ENCODE measurements at regions not wholly inside any gene's neighbourhood (a gene's known extent, or its start where the extent isn't known, plus 50 kb on each side); places are given as distances from the start of the nearest gene placed in this dataset.

DNA sequence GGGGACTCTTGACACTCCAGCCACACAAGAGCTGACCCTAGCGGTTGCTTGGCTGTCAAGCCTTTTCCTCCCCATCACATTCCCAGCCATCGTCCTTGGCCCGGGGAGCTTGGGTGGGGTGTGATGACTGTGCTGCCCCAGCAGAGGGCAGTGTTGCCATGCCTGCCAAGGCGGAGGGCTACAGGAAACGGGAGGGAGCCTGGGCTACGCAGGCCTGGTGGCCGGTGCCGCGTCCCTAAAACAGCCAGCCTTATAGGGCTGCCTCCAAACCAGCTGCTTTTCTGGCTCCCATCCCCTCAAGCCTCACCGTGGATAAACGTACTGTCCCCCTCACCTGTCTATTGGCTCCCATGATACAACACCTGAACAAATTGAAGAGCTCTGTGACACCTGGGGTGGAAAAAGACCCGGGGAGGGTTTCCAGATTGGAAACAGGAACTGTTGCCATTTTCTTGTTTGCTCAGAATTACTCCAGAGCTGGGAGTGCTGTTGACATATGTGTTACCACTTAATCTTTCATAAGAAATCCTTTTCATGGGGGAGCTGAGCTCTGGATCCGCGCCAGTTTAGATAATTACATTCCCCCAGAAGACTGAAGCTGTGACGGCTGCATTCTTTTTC lies 72.8 kb upstream of the ASTN2 start:
- Histone ChIP-seq H3K27ac (ENCODE audit: low read length) (no peak overlapping the region), H3K9me3 (ENCODE audit: control insufficient read depth, low read length) (no peaks in the 10 kb centered on the region), H3K27me3 (ENCODE audit: control insufficient read depth, insufficient read depth) (no peaks in the 10 kb centered on the region), H3K4me1 (ENCODE audit: control insufficient read depth, insufficient read depth, low read length) (peaks cover 2% of the 10 kb centered on the region), H3K4me3 (ENCODE audit: low read length) (no peak overlapping the region)
- whole genome bisulfite sequencing = 5% methylated on average over 15 of the region's 15 CpGs
- DNase-seq (peak; percentile 68 to 87 (median 86)), ATAC-seq (peak; percentile 96 to 98)
- intact Hi-C loops (cut with DNase I) = no loop called here

GRCh38 chr9:117486426-117486825 lies 71.6 kb upstream of the ASTN2 start:
- intact Hi-C loops (cut with DNase I) = no loop called here
- WGBS = 57% methylated on average over 2 of the region's 2 CpGs

GRCh38 chr9:117485176-117485575 lies 70.3 kb upstream of the ASTN2 start:
- Histone ChIP-seq H3K27ac (ENCODE audit: low read length) (no peak overlapping the region), H3K4me3 (ENCODE audit: low read length) (no peak overlapping the region), H3K4me1 (ENCODE audit: control insufficient read depth, insufficient read depth, low read length) (peaks cover 2% of the 10 kb centered on the region), H3K27me3 (ENCODE audit: control insufficient read depth, insufficient read depth) (no peaks in the 10 kb centered on the region), H3K9me3 (ENCODE audit: control insufficient read depth, low read length) (no peaks in the 10 kb centered on the region)
- no peak for ATAC-seq
- intact Hi-C loops (cut with DNase I) = no loop called here
- 9% methylated on average over 1 of the region's 1 CpG for WGBS
- DNase-seq = no peak

More at GRCh38 chr9:117486426-117486825, 71.6 kb upstream of the ASTN2 start:
- DNase-seq (no peak), ATAC-seq (no peak)
- Histone ChIP-seq H3K27me3 (ENCODE audit: control insufficient read depth, insufficient read depth) (no peaks in the 10 kb centered on the region), H3K9me3 (ENCODE audit: control insufficient read depth, low read length) (no peaks in the 10 kb centered on the region), H3K4me1 (ENCODE audit: control insufficient read depth, insufficient read depth, low read length) (peaks cover 2% of the 10 kb centered on the region), H3K4me3 (ENCODE audit: low read length) (no peak overlapping the region), H3K27ac (ENCODE audit: low read length) (no peak overlapping the region)

DNA sequence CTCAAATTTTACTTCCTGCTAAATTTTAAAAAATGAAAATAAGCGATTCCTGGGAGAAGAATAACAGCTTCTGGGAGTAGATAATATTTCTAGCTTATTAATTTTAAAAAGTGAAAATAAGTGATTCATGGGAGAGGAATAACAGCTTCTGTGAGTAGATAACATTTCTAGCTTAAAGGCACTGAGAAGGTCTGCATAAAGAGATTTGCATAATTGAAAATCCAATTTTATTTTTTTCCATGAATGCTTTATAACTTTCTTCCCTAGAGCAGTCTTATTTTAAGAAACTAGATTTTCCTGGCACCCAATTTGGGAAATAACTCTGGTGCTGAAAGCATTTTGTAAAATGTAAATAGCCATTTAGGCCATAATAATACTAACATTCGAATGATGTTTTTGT lies 65.9 kb upstream of the ASTN2 start:
- Histone ChIP-seq H3K27ac (ENCODE audit: low read length) (no peak overlapping the region), H3K4me3 (ENCODE audit: low read length) (no peak overlapping the region), H3K9me3 (ENCODE audit: control insufficient read depth, low read length) (no peaks in the 10 kb centered on the region), H3K4me1 (ENCODE audit: control insufficient read depth, insufficient read depth, low read length) (no peaks in the 10 kb centered on the region), H3K27me3 (ENCODE audit: control insufficient read depth, insufficient read depth) (no peaks in the 10 kb centered on the region)
- no peak for DNase-seq
- no peak for ATAC-seq
- WGBS = 90% methylated on average over 2 of the region's 2 CpGs
- intact Hi-C loops (cut with DNase I) = no loop called here

DNA sequence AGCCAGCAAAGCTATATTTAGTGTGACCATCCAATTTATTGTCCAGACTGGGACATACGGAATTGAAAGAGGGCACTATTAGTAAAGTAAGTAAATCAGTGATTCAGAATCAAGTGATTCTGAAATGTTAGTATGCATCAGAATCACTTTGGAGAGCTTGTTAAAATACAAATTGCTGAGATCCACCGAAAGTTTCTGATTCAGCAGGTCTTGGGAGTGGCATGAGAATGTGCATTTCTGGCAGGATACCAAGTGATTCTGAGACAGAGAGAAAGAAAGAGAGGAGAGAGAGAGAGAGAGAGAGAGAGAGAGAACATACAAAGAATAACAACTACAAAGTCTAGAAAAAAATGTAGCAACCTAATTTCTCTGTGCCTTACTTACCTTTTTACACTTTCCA lies 65.4 kb upstream of the ASTN2 start:
- Histone ChIP-seq H3K4me1 (ENCODE audit: control insufficient read depth, insufficient read depth, low read length) (no peaks in the 10 kb centered on the region), H3K27me3 (ENCODE audit: control insufficient read depth, insufficient read depth) (no peaks in the 10 kb centered on the region), H3K4me3 (ENCODE audit: low read length) (no peak overlapping the region), H3K27ac (ENCODE audit: low read length) (no peak overlapping the region), H3K9me3 (ENCODE audit: control insufficient read depth, low read length) (no peaks in the 10 kb centered on the region)
- ATAC-seq = no peak
- no peak for DNase-seq
- WGBS = 70% methylated on average over 2 of the region's 2 CpGs
- intact Hi-C loops (cut with DNase I) = no loop called here

GRCh38 chr9:117473293-117473692 lies 58.4 kb upstream of the ASTN2 start:
- ATAC-seq = no peak
- Histone ChIP-seq H3K27ac (ENCODE audit: low read length) (no peak overlapping the region), H3K4me3 (ENCODE audit: low read length) (no peak overlapping the region), H3K4me1 (ENCODE audit: control insufficient read depth, insufficient read depth, low read length) (no peaks in the 10 kb centered on the region), H3K9me3 (ENCODE audit: control insufficient read depth, low read length) (no peaks in the 10 kb centered on the region), H3K27me3 (ENCODE audit: control insufficient read depth, insufficient read depth) (no peaks in the 10 kb centered on the region)
- 45% methylated on average over 1 of the region's 1 CpG for WGBS
- no peak for DNase-seq
- intact Hi-C loops (cut with DNase I) = no loop called here

GRCh38 chr9:117470902-117471301 lies 56.0 kb upstream of the ASTN2 start:
- intact Hi-C loops (cut with DNase I) = no loop called here
- Histone ChIP-seq H3K9me3 (ENCODE audit: control insufficient read depth, low read length) (no peaks in the 10 kb centered on the region), H3K27me3 (ENCODE audit: control insufficient read depth, insufficient read depth) (no peaks in the 10 kb centered on the region), H3K4me3 (ENCODE audit: low read length) (no peak overlapping the region), H3K27ac (ENCODE audit: low read length) (no peak overlapping the region), H3K4me1 (ENCODE audit: control insufficient read depth, insufficient read depth, low read length) (no peaks in the 10 kb centered on the region)
- ATAC-seq = no peak
- WGBS = 14% methylated on average over 2 of the region's 2 CpGs
- DNase-seq = no peak

- H3K9me3 ChIP-seq (ENCODE audit: control insufficient read depth, low read length) = no peaks in the 10 kb centered on the region
- H3K27ac ChIP-seq (ENCODE audit: low read length) = no peak overlapping the region
- intact Hi-C loops (cut with DNase I) = no loop called here
- ATAC-seq (no peak), DNase-seq (no peak)
- H3K4me1 ChIP-seq (ENCODE audit: control insufficient read depth, insufficient read depth, low read length) = no peaks in the 10 kb centered on the region
- 48% methylated on average over 1 of the region's 1 CpG for WGBS
- H3K4me3 ChIP-seq (ENCODE audit: low read length) = no peak overlapping the region
- H3K27me3 ChIP-seq (ENCODE audit: control insufficient read depth, insufficient read depth) = no peaks in the 10 kb centered on the region
These were observed 55.6 kb upstream of the ASTN2 start for GRCh38 chr9:117470455-117470854.

DNA sequence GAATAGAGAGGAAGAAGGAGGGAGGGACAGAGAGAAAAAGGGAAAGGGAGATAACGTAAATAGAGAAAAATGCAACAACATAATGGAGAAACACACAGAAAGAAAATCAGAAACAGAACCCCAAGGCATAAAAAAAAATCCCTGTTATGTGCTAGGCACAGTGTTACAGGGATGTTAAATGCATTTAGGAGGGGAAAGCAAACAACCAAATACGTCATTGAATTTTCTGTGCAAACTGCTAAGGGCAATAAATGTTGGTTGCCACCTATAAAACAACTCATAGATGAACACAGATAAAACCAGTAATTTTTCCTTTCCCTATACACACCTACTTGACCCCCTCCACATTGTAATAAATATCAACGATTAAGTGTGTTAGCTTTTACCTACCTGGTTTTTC lies 51.3 kb upstream of the ASTN2 start:
- no peak for ATAC-seq
- H3K27me3 ChIP-seq (ENCODE audit: control insufficient read depth, insufficient read depth) = no peaks in the 10 kb centered on the region
- no peak for DNase-seq
- intact Hi-C loops (cut with DNase I) = no loop called here
- no peak overlapping the region for H3K27ac ChIP-seq (ENCODE audit: low read length)
- H3K4me1 ChIP-seq (ENCODE audit: control insufficient read depth, insufficient read depth, low read length) = no peaks in the 10 kb centered on the region
- H3K4me3 ChIP-seq (ENCODE audit: low read length) = no peak overlapping the region
- H3K9me3 ChIP-seq (ENCODE audit: control insufficient read depth, low read length) = no peaks in the 10 kb centered on the region
- WGBS = 78% methylated on average over 3 of the region's 3 CpGs

- Histone ChIP-seq H3K27me3 (ENCODE audit: control insufficient read depth, insufficient read depth) (no peaks in the 10 kb centered on the region), H3K4me1 (ENCODE audit: control insufficient read depth, insufficient read depth, low read length) (no peaks in the 10 kb centered on the region), H3K4me3 (ENCODE audit: low read length) (no peak overlapping the region), H3K27ac (ENCODE audit: low read length) (no peak overlapping the region), H3K9me3 (ENCODE audit: control insufficient read depth, low read length) (no peaks in the 10 kb centered on the region)
- ATAC-seq = no peak
- intact Hi-C loops (cut with DNase I) = no loop called here
- no peak for DNase-seq
- WGBS = 64% methylated on average over 4 of the region's 4 CpGs
These were observed 50.8 kb upstream of the ASTN2 start for GRCh38 chr9:117465706-117466105.

- ATAC-seq = peak; percentile 32 to 43
- H3K4me1 ChIP-seq (ENCODE audit: control insufficient read depth, insufficient read depth, low read length) = no peaks in the 10 kb centered on the region
- no peak overlapping the region for H3K27ac ChIP-seq (ENCODE audit: low read length)
- H3K4me3 ChIP-seq (ENCODE audit: low read length) = no peak overlapping the region
- 35% methylated on average over 1 of the region's 1 CpG for WGBS
- no peaks in the 10 kb centered on the region for H3K27me3 ChIP-seq (ENCODE audit: control insufficient read depth, insufficient read depth)
- peak in 1 of 3 donors; percentile 38 for DNase-seq
- intact Hi-C loops (cut with DNase I) = no loop called here
- H3K9me3 ChIP-seq (ENCODE audit: control insufficient read depth, low read length) = no peaks in the 10 kb centered on the region
These were observed 50.2 kb upstream of the ASTN2 start for GRCh38 chr9:117464941-117465616.
